WERI-Rb-1 (cell line): ENCODE measurements at regions not wholly inside any gene's neighbourhood (a gene's known extent, or its start where the extent isn't known, plus 50 kb on each side); places are given as distances from the start of the nearest gene placed in this dataset.
"Not testable (repeated sequence)": the region's sequence is repeated elsewhere in the genome, so short reads cannot be mapped to it uniquely, and the experiment has no call there.

ENCODE experiments used
- DNase-seq: peaks from one replicate; pipeline ENCODE4 v3.0.0-alpha.2; 2020
- H3K27ac ChIP-seq: fragments of 250-450 bp; sonication (Bioruptor Pico); 2 replicates; pipeline ENCODE4 v1.5.1; 2020; ENCODE audit warnings: mild to moderate bottlenecking, moderate library complexity
- H3K27me3 ChIP-seq: fragments of 250-450 bp; sonication (Bioruptor Pico); 2 replicates; pipeline ENCODE4 v1.5.1; 2021; ENCODE audit warnings: mild to moderate bottlenecking, low read depth, moderate library complexity; ENCODE audit not compliant: insufficient read depth, severe bottlenecking
- H3K36me3 ChIP-seq: fragments of 250-450 bp; sonication (Bioruptor Pico); 2 replicates; pipeline ENCODE4 v1.5.1; 2020; ENCODE audit warnings: mild to moderate bottlenecking, moderate library complexity
- H3K4me3 ChIP-seq: 2 replicates; pipeline ENCODE4 v1.5.1; 2011; ENCODE audit warnings: low read depth, mild to moderate bottlenecking, control low read depth, low read length
- H3K9me3 ChIP-seq: fragments of 250-450 bp; sonication (Bioruptor Pico); 2 replicates; pipeline ENCODE4 v1.5.1; 2021; ENCODE audit warnings: mild to moderate bottlenecking, moderate library complexity; ENCODE audit not compliant: severe bottlenecking
- CTCF ChIP-seq: IDR thresholded peaks from 2 replicates; pipeline ENCODE4 v1.5.1; 2011; ENCODE audit warnings: low read depth, mild to moderate bottlenecking, control low read depth, inconsistent platforms, low read length

- Histone ChIP-seq H3K36me3 (no peaks in the 10 kb centered on the region), H3K27ac (no peak overlapping the region), H3K9me3 (no peaks in the 10 kb centered on the region), H3K27me3 (no peaks in the 10 kb centered on the region), H3K4me3 (no peak overlapping the region)
- no peak for TF ChIP-seq CTCF
- no peak for DNase-seq
These were observed 207.1 kb upstream of the ATP6AP2 start for GRCh38 chrX:40373641-40374040.

GRCh38 chrX:40373025-40373424 lies 207.7 kb upstream of the ATP6AP2 start:
- no peaks in the 10 kb centered on the region for H3K36me3 ChIP-seq
- TF ChIP-seq CTCF, result no peak
- DNase-seq, result no peak

GRCh38 chrX:40371376-40371775 lies 209.4 kb upstream of the ATP6AP2 start:
- Histone ChIP-seq H3K9me3 (no peaks in the 10 kb centered on the region), H3K27ac (no peak overlapping the region), H3K36me3 (no peaks in the 10 kb centered on the region), H3K4me3 (no peak overlapping the region), H3K27me3 (no peaks in the 10 kb centered on the region)
- DNase-seq, result no peak
- no peak for TF ChIP-seq CTCF

More at GRCh38 chrX:40373025-40373424, 207.7 kb upstream of the ATP6AP2 start:
- no peak overlapping the region for H3K4me3 ChIP-seq
- no peaks in the 10 kb centered on the region for H3K9me3 ChIP-seq
- no peak overlapping the region for H3K27ac ChIP-seq
- no peaks in the 10 kb centered on the region for H3K27me3 ChIP-seq

GRCh38 chrX:40368611-40369061 lies 212.1 kb upstream of the ATP6AP2 start:
- no peak for TF ChIP-seq CTCF
- Histone ChIP-seq H3K9me3 (peaks cover 6% of the 10 kb centered on the region), H3K27ac (no peak overlapping the region), H3K36me3 (no peaks in the 10 kb centered on the region), H3K27me3 (no peaks in the 10 kb centered on the region), H3K4me3 (no peak overlapping the region)
- DNase-seq, result peak; percentile 13

- H3K4me3 ChIP-seq, result no peak overlapping the region
- no peak for DNase-seq
- TF ChIP-seq CTCF, result 0 out of 2 replicates have a peak, but pooled peaks have one; percentile 21
- peaks cover 6% of the 10 kb centered on the region for H3K9me3 ChIP-seq
- H3K27ac ChIP-seq, result no peak overlapping the region
- H3K27me3 ChIP-seq, result no peaks in the 10 kb centered on the region
- H3K36me3 ChIP-seq, result no peaks in the 10 kb centered on the region
These were observed 214.1 kb upstream of the ATP6AP2 start for GRCh38 chrX:40366661-40367060.

GRCh38 chrX:40362291-40362690 lies 218.5 kb upstream of the ATP6AP2 start:
- DNase-seq, H3K36me3 ChIP-seq, H3K4me3 ChIP-seq, H3K9me3 ChIP-seq, H3K27me3 ChIP-seq, H3K27ac ChIP-seq: not testable (repeated sequence)
